ENCODE measurements at regions not wholly inside any gene's neighbourhood (a gene's known extent, or its start where the extent isn't known, plus 50 kb on each side); places are given as distances from the start of the nearest gene placed in this dataset.
"Not testable (repeated sequence)": the region's sequence is repeated elsewhere in the genome, so short reads cannot be mapped to it uniquely, and the experiment has no call there.

GRCh38 chr9:25207402-25208195 is 470.6 kb downstream of the TUSC1 start:
- no peak overlapping the region for H3K27ac ChIP-seq (ENCODE audit: low read length)
- H3K4me1 ChIP-seq (ENCODE audit: control insufficient read depth, low read depth, low read length): peaks cover 19% of the 10 kb centered on the region
- H3K4me3 ChIP-seq (ENCODE audit: low read length): no peak overlapping the region
- H3K27me3 ChIP-seq (ENCODE audit: control insufficient read depth, insufficient read depth, low read length): no peaks in the 10 kb centered on the region
- H3K9me3 ChIP-seq (ENCODE audit: control insufficient read depth, low read depth, low read length): no peaks in the 10 kb centered on the region
- H3K36me3 ChIP-seq (ENCODE audit: control insufficient read depth, low read depth, low read length): no peaks in the 10 kb centered on the region
- no peak overlapping the region for H3K9ac ChIP-seq (ENCODE audit: low read length)

DNA sequence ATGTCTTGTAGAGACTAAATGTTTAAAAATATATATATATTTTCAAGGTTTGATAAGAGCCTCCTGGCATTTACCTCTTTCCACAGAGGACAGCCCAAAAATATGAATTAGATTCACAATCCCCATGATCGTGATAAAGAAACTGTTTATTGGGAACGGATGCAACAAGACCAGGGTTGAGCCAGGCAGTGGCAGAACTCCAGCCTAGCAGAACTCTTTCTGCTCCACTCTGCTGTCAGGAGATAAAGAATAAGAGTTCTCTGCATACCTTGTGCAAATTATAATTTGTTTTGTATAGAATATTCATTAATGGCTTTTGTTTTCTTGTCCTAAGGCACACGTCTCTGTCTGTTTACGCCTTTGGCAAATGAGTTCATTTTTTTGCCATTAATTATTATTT is 472.2 kb downstream of the TUSC1 start:
- Histone ChIP-seq H3K27me3 (ENCODE audit: control insufficient read depth, insufficient read depth, low read length) (no peaks in the 10 kb centered on the region), H3K27ac (ENCODE audit: low read length) (no peak overlapping the region), H3K36me3 (ENCODE audit: control insufficient read depth, low read depth, low read length) (no peaks in the 10 kb centered on the region), H3K9ac (ENCODE audit: low read length) (no peak overlapping the region), H3K4me1 (ENCODE audit: control insufficient read depth, low read depth, low read length) (peaks cover 19% of the 10 kb centered on the region), H3K4me3 (ENCODE audit: low read length) (no peak overlapping the region), H3K9me3 (ENCODE audit: control insufficient read depth, low read depth, low read length) (no peaks in the 10 kb centered on the region)

DNA sequence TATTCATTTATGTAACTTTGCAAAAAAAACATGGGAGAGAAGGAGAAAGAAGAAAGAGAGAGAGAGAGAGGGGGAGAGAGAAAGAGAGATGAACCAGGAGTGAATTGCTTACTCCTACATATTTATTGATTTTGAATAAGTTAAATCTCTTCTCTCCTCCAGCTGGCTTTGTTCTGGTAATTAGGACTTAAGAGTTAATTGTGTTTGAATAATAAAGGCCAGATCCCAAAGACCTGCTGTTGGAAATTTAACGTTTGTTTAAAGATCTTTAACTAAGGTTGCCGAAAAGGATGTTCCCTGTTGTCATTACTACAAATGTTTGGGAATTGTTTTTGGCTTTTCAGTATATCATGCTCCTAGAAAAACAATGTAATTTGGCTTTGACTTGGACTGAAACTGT is 473.0 kb downstream of the TUSC1 start:
- Histone ChIP-seq H3K9me3 (ENCODE audit: control insufficient read depth, low read depth, low read length) (no peaks in the 10 kb centered on the region), H3K4me1 (ENCODE audit: control insufficient read depth, low read depth, low read length) (peaks cover 19% of the 10 kb centered on the region), H3K9ac (ENCODE audit: low read length) (no peak overlapping the region), H3K27me3 (ENCODE audit: control insufficient read depth, insufficient read depth, low read length) (no peaks in the 10 kb centered on the region), H3K27ac (ENCODE audit: low read length) (no peak overlapping the region), H3K4me3 (ENCODE audit: low read length) (peak overlapping the region; percentile 38), H3K36me3 (ENCODE audit: control insufficient read depth, low read depth, low read length) (no peaks in the 10 kb centered on the region)

DNA sequence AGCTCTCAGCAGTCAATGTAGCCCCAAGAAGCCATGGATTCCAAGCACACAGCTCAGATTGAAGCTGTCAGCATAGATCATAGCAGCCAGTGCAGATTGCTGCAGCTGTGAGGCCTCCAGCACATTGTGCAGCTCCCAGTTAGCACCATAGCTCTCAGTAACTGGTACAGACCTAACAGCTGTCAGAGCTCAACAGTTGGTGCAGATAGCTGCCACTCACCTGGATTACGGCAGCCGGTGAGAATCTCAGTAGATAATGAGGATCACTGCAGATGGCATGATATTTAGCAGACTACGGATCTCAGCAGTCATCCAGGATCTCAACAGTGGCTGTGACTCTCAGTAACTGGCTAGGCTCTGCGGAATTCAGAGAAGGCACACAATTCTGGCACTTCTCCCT is 500.4 kb downstream of the TUSC1 start:
- no peak overlapping the region for H3K27ac ChIP-seq (ENCODE audit: low read length)
- peaks cover 4% of the 10 kb centered on the region for H3K9me3 ChIP-seq (ENCODE audit: control insufficient read depth, low read depth, low read length)
- H3K4me1 ChIP-seq (ENCODE audit: control insufficient read depth, low read depth, low read length): no peaks in the 10 kb centered on the region
- H3K9ac ChIP-seq (ENCODE audit: low read length): no peak overlapping the region
- no peaks in the 10 kb centered on the region for H3K36me3 ChIP-seq (ENCODE audit: control insufficient read depth, low read depth, low read length)
- H3K27me3 ChIP-seq (ENCODE audit: control insufficient read depth, insufficient read depth, low read length): no peaks in the 10 kb centered on the region
- no peak overlapping the region for H3K4me3 ChIP-seq (ENCODE audit: low read length)

DNA sequence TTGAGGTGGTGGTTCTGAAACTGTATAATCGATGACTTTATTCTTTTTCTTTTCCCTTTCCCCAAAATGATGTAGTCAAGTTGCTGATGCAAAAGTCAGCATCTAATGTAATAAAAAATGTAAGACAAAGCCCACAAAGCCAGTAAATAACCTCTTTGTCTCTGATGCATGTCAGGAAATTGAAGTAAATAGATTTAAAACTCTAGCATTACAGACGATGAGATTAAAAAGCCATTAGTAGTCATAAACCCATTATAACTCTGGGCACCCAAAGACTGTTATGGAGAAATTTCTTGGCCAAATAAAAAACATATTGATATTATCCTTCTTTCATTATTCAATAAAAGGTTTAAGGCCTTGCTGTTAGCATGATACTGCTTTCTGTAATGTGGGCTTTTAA is 548.7 kb downstream of the TUSC1 start:
- no peak overlapping the region for H3K4me3 ChIP-seq (ENCODE audit: low read length)
- H3K9ac ChIP-seq (ENCODE audit: low read length): no peak overlapping the region
- no peaks in the 10 kb centered on the region for H3K4me1 ChIP-seq (ENCODE audit: control insufficient read depth, low read depth, low read length)
- H3K27me3 ChIP-seq (ENCODE audit: control insufficient read depth, insufficient read depth, low read length): no peaks in the 10 kb centered on the region
- no peaks in the 10 kb centered on the region for H3K36me3 ChIP-seq (ENCODE audit: control insufficient read depth, low read depth, low read length)
- H3K9me3 ChIP-seq (ENCODE audit: control insufficient read depth, low read depth, low read length): no peaks in the 10 kb centered on the region
- no peak overlapping the region for H3K27ac ChIP-seq (ENCODE audit: low read length)

DNA sequence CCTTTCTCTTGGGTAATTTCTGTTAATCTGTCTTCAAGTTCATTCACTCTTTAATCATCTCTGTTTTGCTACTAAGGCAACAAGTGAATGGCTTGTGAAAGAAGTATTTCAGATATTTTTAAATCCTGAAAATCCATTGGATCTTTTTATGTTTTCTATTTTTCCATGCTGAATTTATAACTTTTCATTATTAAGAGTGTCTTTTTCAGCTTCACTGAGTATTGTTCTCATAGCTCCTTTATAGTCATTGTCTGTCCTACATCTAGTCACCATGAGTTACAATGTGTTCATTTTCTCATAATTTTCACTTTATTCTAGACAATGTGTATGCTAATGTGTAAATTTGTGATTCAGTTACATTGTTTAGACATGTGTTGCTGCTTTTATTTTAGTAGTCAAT is 556.4 kb downstream of the TUSC1 start:
- Histone ChIP-seq H3K4me1 (ENCODE audit: control insufficient read depth, low read depth, low read length) (no peaks in the 10 kb centered on the region), H3K4me3 (ENCODE audit: low read length) (no peak overlapping the region), H3K9me3 (ENCODE audit: control insufficient read depth, low read depth, low read length) (no peaks in the 10 kb centered on the region), H3K27me3 (ENCODE audit: control insufficient read depth, insufficient read depth, low read length) (no peaks in the 10 kb centered on the region), H3K27ac (ENCODE audit: low read length) (no peak overlapping the region), H3K9ac (ENCODE audit: low read length) (no peak overlapping the region), H3K36me3 (ENCODE audit: control insufficient read depth, low read depth, low read length) (no peaks in the 10 kb centered on the region)

- Histone ChIP-seq H3K9me3 (ENCODE audit: control insufficient read depth, low read depth, low read length) (no peaks in the 10 kb centered on the region), H3K4me1 (ENCODE audit: control insufficient read depth, low read depth, low read length) (no peaks in the 10 kb centered on the region), H3K27me3 (ENCODE audit: control insufficient read depth, insufficient read depth, low read length) (no peaks in the 10 kb centered on the region), H3K4me3 (ENCODE audit: low read length) (no peak overlapping the region), H3K9ac (ENCODE audit: low read length) (no peak overlapping the region), H3K36me3 (ENCODE audit: control insufficient read depth, low read depth, low read length) (no peaks in the 10 kb centered on the region), H3K27ac (ENCODE audit: low read length) (no peak overlapping the region)
Measured at GRCh38 chr9:25119041-25119440, 559.2 kb downstream of the TUSC1 start.

GRCh38 chr9:25117791-25118190 is 560.5 kb downstream of the TUSC1 start:
- Histone ChIP-seq H3K27ac (ENCODE audit: low read length) (no peak overlapping the region), H3K4me1 (ENCODE audit: control insufficient read depth, low read depth, low read length) (no peaks in the 10 kb centered on the region), H3K4me3 (ENCODE audit: low read length) (no peak overlapping the region), H3K9ac (ENCODE audit: low read length) (no peak overlapping the region), H3K9me3 (ENCODE audit: control insufficient read depth, low read depth, low read length) (no peaks in the 10 kb centered on the region), H3K36me3 (ENCODE audit: control insufficient read depth, low read depth, low read length) (no peaks in the 10 kb centered on the region), H3K27me3 (ENCODE audit: control insufficient read depth, insufficient read depth, low read length) (no peaks in the 10 kb centered on the region)

- H3K36me3 ChIP-seq (ENCODE audit: control insufficient read depth, low read depth, low read length); H3K9ac ChIP-seq (ENCODE audit: low read length); H3K27me3 ChIP-seq (ENCODE audit: control insufficient read depth, insufficient read depth, low read length); H3K4me1 ChIP-seq (ENCODE audit: control insufficient read depth, low read depth, low read length); H3K27ac ChIP-seq (ENCODE audit: low read length); H3K4me3 ChIP-seq (ENCODE audit: low read length): not testable (repeated sequence)
- H3K9me3 ChIP-seq (ENCODE audit: control insufficient read depth, low read depth, low read length): peaks cover 11% of the 10 kb centered on the region
Measured at GRCh38 chr9:25102204-25102603, 556.5 kb upstream of the IZUMO3 start.

DNA sequence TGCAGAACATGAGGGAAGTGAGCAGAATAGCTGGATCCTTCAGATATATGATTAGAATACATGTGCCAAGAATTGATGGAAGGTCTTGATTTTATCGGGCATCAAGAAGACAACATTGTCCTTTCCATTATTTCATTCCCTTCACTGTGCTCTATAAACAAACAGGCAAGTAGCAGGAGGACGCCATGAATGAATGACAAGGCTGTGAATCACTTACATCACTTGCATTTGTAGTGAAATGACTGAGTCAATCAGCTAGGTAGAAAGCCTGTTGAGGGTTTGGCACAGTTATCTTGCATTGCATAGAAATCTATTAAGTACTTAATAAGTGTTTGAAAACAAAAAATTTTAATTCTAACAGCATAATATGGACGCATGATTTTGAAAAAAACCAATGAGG is 548.8 kb upstream of the IZUMO3 start:
- no peaks in the 10 kb centered on the region for H3K27me3 ChIP-seq (ENCODE audit: control insufficient read depth, insufficient read depth, low read length)
- H3K9ac ChIP-seq (ENCODE audit: low read length): no peak overlapping the region
- H3K27ac ChIP-seq (ENCODE audit: low read length): no peak overlapping the region
- no peaks in the 10 kb centered on the region for H3K4me1 ChIP-seq (ENCODE audit: control insufficient read depth, low read depth, low read length)
- H3K4me3 ChIP-seq (ENCODE audit: low read length): no peak overlapping the region
- no peaks in the 10 kb centered on the region for H3K9me3 ChIP-seq (ENCODE audit: control insufficient read depth, low read depth, low read length)
- no peaks in the 10 kb centered on the region for H3K36me3 ChIP-seq (ENCODE audit: control insufficient read depth, low read depth, low read length)

- Histone ChIP-seq H3K4me1 (ENCODE audit: control insufficient read depth, low read depth, low read length) (no peaks in the 10 kb centered on the region), H3K9ac (ENCODE audit: low read length) (no peak overlapping the region), H3K27me3 (ENCODE audit: control insufficient read depth, insufficient read depth, low read length) (no peaks in the 10 kb centered on the region), H3K27ac (ENCODE audit: low read length) (no peak overlapping the region), H3K9me3 (ENCODE audit: control insufficient read depth, low read depth, low read length) (peaks cover 5% of the 10 kb centered on the region), H3K4me3 (ENCODE audit: low read length) (no peak overlapping the region), H3K36me3 (ENCODE audit: control insufficient read depth, low read depth, low read length) (no peaks in the 10 kb centered on the region)
Measured at GRCh38 chr9:25078202-25078601, 532.5 kb upstream of the IZUMO3 start.

GRCh38 chr9:25048098-25048724 is 502.5 kb upstream of the IZUMO3 start:
- no peaks in the 10 kb centered on the region for H3K9me3 ChIP-seq (ENCODE audit: control insufficient read depth, low read depth, low read length)
- no peak overlapping the region for H3K27ac ChIP-seq (ENCODE audit: low read length)
- H3K27me3 ChIP-seq (ENCODE audit: control insufficient read depth, insufficient read depth, low read length): no peaks in the 10 kb centered on the region
- no peaks in the 10 kb centered on the region for H3K4me1 ChIP-seq (ENCODE audit: control insufficient read depth, low read depth, low read length)
- no peaks in the 10 kb centered on the region for H3K36me3 ChIP-seq (ENCODE audit: control insufficient read depth, low read depth, low read length)
- H3K4me3 ChIP-seq (ENCODE audit: low read length): no peak overlapping the region
- H3K9ac ChIP-seq (ENCODE audit: low read length): no peak overlapping the region

All from iPS-18a (cell line).